ENCODE measurements at regions not wholly inside any gene's neighbourhood (a gene's known extent, or its start where the extent isn't known, plus 50 kb on each side); places are given as distances from the start of the nearest gene placed in this dataset.
A peak's percentile ranks its signal among the peaks of the same experiment; 100 is the strongest.
"Not testable (repeated sequence)": the region's sequence is repeated elsewhere in the genome, so short reads cannot be mapped to it uniquely, and the experiment has no call there.

DNA sequence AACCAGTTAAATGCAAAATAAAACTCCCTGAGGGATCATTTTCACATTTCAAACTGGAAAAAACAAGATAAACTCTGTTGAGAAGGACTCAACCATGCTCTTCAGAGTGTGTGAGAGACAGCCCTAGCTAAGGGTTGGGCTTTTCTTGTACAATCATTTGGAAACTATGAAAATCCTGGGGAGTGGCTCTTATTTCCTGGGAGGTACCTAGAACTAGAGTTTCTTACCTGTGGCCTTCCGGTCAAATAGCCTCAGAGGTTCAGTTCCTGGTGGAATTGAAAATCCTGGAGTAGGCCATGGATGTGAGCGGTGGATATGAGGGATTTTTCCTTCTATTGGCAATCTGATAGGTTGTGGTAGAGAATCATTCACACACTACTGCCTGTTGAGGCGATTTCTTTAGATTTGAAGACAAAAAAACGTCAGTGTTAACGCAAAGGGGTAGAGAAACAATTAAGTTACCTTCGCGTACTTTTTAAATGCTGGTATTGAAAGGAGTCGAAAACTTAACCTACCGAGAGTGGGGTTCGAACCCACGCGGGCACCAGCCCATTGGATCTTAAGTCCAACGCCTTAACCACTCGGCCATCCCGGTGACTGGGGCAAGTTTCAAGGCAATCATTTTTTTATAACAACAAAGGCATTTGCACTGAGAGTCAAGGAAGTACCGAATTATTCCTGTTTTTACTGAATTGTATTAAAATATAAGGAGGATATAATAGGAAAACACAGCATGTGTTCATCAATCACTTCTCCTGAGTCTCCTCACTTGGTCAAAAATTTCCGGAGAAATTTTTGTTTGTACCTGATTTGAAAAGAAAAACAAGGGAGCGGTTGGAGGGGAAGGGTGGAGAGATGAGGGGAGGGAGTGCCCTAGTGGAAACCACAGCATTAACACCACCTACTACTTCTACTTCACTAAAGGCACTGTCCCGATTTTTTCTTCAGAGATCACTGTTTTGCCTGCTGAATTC, 191.3 kb downstream of the OR2B2 start:
- Histone ChIP-seq H3K27me3 (ENCODE audit: control insufficient read depth, insufficient read depth, low read length) (no peaks in the 10 kb centered on the region), H3K4me3 (ENCODE audit: low read depth, low read length) (peak overlapping the region; percentile 74), H3K27ac (ENCODE audit: low read depth, low read length) (no peak overlapping the region), H3K36me3 (ENCODE audit: control insufficient read depth, insufficient read depth, low read length) (no peaks in the 10 kb centered on the region), H3K4me1 (ENCODE audit: control insufficient read depth, insufficient read depth, low read length) (no peaks in the 10 kb centered on the region), H3K9ac (ENCODE audit: low read depth, low read length) (no peak overlapping the region), H3K9me3 (ENCODE audit: control insufficient read depth, insufficient read depth, low read length) (no peaks in the 10 kb centered on the region)

DNA sequence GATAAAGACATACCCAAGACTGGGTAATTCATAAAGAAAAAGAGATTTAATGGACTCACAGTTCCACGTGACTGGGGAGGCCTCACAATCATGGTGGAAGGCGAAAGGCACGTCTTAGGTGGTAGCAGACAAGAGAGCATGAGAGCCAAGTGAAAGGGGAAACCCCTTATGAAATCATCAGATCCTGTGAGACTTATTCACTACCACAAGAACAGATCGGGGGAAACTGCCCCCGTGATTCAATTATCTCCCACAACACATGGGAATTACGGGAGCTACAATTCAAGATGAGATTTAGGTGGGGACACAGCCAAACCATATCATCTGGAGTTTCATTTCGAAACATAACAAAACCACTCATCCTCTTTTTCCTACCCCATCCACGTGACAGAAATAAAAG, 193.2 kb downstream of the OR2B2 start:
- H3K4me3 ChIP-seq (ENCODE audit: low read depth, low read length); H3K9me3 ChIP-seq (ENCODE audit: control insufficient read depth, insufficient read depth, low read length); H3K36me3 ChIP-seq (ENCODE audit: control insufficient read depth, insufficient read depth, low read length); H3K27ac ChIP-seq (ENCODE audit: low read depth, low read length); H3K9ac ChIP-seq (ENCODE audit: low read depth, low read length); H3K27me3 ChIP-seq (ENCODE audit: control insufficient read depth, insufficient read depth, low read length); H3K4me1 ChIP-seq (ENCODE audit: control insufficient read depth, insufficient read depth, low read length): not testable (repeated sequence)

GRCh38 chr6:27706431-27706830, 205.8 kb downstream of the OR2B2 start:
- Histone ChIP-seq H3K36me3 (ENCODE audit: control insufficient read depth, insufficient read depth, low read length) (peaks cover 50% of the 10 kb centered on the region), H3K4me3 (ENCODE audit: low read depth, low read length) (no peak overlapping the region), H3K27ac (ENCODE audit: low read depth, low read length) (no peak overlapping the region), H3K9me3 (ENCODE audit: control insufficient read depth, insufficient read depth, low read length) (no peaks in the 10 kb centered on the region), H3K27me3 (ENCODE audit: control insufficient read depth, insufficient read depth, low read length) (no peaks in the 10 kb centered on the region), H3K4me1 (ENCODE audit: control insufficient read depth, insufficient read depth, low read length) (no peaks in the 10 kb centered on the region), H3K9ac (ENCODE audit: low read depth, low read length) (no peak overlapping the region)

- Histone ChIP-seq H3K27me3 (ENCODE audit: control insufficient read depth, insufficient read depth, low read length) (no peaks in the 10 kb centered on the region), H3K9ac (ENCODE audit: low read depth, low read length) (no peak overlapping the region), H3K9me3 (ENCODE audit: control insufficient read depth, insufficient read depth, low read length) (no peaks in the 10 kb centered on the region), H3K4me3 (ENCODE audit: low read depth, low read length) (no peak overlapping the region), H3K4me1 (ENCODE audit: control insufficient read depth, insufficient read depth, low read length) (no peaks in the 10 kb centered on the region), H3K27ac (ENCODE audit: low read depth, low read length) (no peak overlapping the region), H3K36me3 (ENCODE audit: control insufficient read depth, insufficient read depth, low read length) (peaks cover 28% of the 10 kb centered on the region)
Measured at GRCh38 chr6:27700337-27700736, 211.9 kb downstream of the OR2B2 start.

DNA sequence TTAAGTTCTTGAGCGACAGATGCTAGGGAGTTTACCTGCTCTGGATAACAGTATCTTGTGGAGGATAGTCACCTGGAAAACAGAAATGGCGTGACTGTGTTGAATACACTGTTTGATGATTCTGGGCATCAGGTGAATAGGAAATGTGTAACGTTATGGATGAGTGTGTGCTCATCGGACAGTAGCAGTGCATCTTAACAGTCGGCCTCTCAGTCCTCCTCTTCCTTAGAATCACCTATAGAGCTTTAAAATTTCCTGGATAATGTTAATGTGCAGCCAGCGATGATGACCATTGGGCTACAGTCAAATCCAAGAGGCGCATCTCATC, 217.7 kb downstream of the OR2B2 start:
- Histone ChIP-seq H3K36me3 (ENCODE audit: control insufficient read depth, insufficient read depth, low read length) (no peaks in the 10 kb centered on the region), H3K4me3 (ENCODE audit: low read depth, low read length) (peak overlapping the region; percentile 99), H3K27me3 (ENCODE audit: control insufficient read depth, insufficient read depth, low read length) (no peaks in the 10 kb centered on the region), H3K9me3 (ENCODE audit: control insufficient read depth, insufficient read depth, low read length) (no peaks in the 10 kb centered on the region), H3K27ac (ENCODE audit: low read depth, low read length) (peak overlapping the region; percentile 84), H3K9ac (ENCODE audit: low read depth, low read length) (peak overlapping the region; percentile 80), H3K4me1 (ENCODE audit: control insufficient read depth, insufficient read depth, low read length) (no peaks in the 10 kb centered on the region)

DNA sequence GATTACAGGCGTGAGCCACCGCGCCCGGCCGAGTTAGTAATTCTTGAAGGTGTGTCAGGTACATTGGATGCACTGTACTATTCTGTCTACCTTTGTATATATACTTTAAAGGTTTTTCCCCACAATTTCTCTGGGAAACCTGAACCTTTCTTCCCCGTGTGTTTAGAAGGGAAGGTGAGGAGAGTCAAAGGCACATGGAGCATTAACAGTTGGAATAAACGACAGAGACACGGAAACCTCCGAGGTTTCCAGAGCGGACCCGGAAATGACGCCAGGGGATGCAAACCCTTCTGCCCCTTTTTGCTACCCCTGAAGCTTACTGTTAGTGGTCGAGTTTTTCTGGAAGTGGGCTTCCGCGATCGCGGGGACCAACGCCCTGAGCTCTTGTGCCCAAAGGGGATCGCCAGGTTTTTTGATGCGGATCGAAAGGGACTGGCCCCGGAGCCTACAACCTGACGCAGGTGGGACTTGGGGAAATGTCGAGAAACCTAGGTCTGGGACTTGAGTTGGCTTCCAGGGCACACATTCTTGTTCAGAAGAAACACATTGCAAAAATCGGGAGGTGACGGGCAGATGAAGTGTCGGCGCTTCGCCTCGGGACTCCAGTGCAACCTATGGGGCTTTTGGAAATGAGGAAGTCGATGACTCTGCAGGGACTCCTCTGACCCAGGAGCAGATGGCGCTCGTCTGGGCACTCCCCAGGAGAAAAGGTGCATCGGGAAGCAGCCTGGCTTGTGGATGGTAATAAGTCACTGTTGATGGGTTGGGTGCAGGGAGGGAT, 218.2 kb downstream of the OR2B2 start:
- H3K9ac ChIP-seq (ENCODE audit: low read depth, low read length), result peak overlapping the region; percentile 80

DNA sequence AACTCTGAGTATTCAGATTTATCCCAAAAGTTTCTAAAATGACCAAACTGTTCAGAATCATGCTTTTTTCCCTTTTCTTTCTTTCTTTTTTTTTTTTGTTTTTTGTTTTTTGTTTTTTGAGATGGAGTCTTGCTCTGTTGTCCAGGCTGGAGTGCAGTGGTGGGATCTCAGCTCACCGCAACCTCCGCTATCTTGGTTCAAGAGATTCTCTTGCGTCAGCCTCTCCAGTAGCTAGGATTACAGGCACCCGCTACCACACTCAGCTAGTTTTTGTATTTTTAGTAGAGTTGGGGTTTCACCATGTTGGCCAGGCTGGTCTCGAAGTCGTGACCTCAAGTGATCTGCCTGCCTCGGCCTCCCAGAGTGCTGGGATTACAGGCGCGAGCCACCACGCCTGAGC, 219.2 kb upstream of the ZNF184 start:
- not testable (repeated sequence) for H3K4me1 ChIP-seq (ENCODE audit: control insufficient read depth, insufficient read depth, low read length); H3K27ac ChIP-seq (ENCODE audit: low read depth, low read length); H3K4me3 ChIP-seq (ENCODE audit: low read depth, low read length); H3K27me3 ChIP-seq (ENCODE audit: control insufficient read depth, insufficient read depth, low read length); H3K36me3 ChIP-seq (ENCODE audit: control insufficient read depth, insufficient read depth, low read length); H3K9ac ChIP-seq (ENCODE audit: low read depth, low read length); H3K9me3 ChIP-seq (ENCODE audit: control insufficient read depth, insufficient read depth, low read length)

More for the DNA sequence above, 218.2 kb downstream of the OR2B2 start:
- H3K36me3 ChIP-seq (ENCODE audit: control insufficient read depth, insufficient read depth, low read length), result no peaks in the 10 kb centered on the region
- H3K4me1 ChIP-seq (ENCODE audit: control insufficient read depth, insufficient read depth, low read length), result no peaks in the 10 kb centered on the region
- no peaks in the 10 kb centered on the region for H3K9me3 ChIP-seq (ENCODE audit: control insufficient read depth, insufficient read depth, low read length)
- peak overlapping the region; percentile 99 for H3K4me3 ChIP-seq (ENCODE audit: low read depth, low read length)
- no peaks in the 10 kb centered on the region for H3K27me3 ChIP-seq (ENCODE audit: control insufficient read depth, insufficient read depth, low read length)
- H3K27ac ChIP-seq (ENCODE audit: low read depth, low read length), result peak overlapping the region; percentile 84

GRCh38 chr6:27688014-27688586, 215.2 kb upstream of the ZNF184 start:
- Histone ChIP-seq H3K27me3 (ENCODE audit: control insufficient read depth, insufficient read depth, low read length) (no peaks in the 10 kb centered on the region), H3K4me3 (ENCODE audit: low read depth, low read length) (peak overlapping the region; percentile 94), H3K27ac (ENCODE audit: low read depth, low read length) (peak overlapping the region; percentile 44), H3K36me3 (ENCODE audit: control insufficient read depth, insufficient read depth, low read length) (no peaks in the 10 kb centered on the region), H3K9ac (ENCODE audit: low read depth, low read length) (no peak overlapping the region), H3K9me3 (ENCODE audit: control insufficient read depth, insufficient read depth, low read length) (no peaks in the 10 kb centered on the region), H3K4me1 (ENCODE audit: control insufficient read depth, insufficient read depth, low read length) (no peaks in the 10 kb centered on the region)

GRCh38 chr6:27687154-27688013, 214.5 kb upstream of the ZNF184 start:
- H3K27ac ChIP-seq (ENCODE audit: low read depth, low read length), result no peak overlapping the region
- no peak overlapping the region for H3K9ac ChIP-seq (ENCODE audit: low read depth, low read length)

GRCh38 chr6:27685279-27685678, 212.4 kb upstream of the ZNF184 start:
- Histone ChIP-seq H3K27me3 (ENCODE audit: control insufficient read depth, insufficient read depth, low read length) (peaks cover 7% of the 10 kb centered on the region), H3K36me3 (ENCODE audit: control insufficient read depth, insufficient read depth, low read length) (no peaks in the 10 kb centered on the region), H3K4me3 (ENCODE audit: low read depth, low read length) (no peak overlapping the region), H3K9me3 (ENCODE audit: control insufficient read depth, insufficient read depth, low read length) (no peaks in the 10 kb centered on the region), H3K4me1 (ENCODE audit: control insufficient read depth, insufficient read depth, low read length) (no peaks in the 10 kb centered on the region), H3K9ac (ENCODE audit: low read depth, low read length) (no peak overlapping the region), H3K27ac (ENCODE audit: low read depth, low read length) (no peak overlapping the region)

More at GRCh38 chr6:27687154-27688013, 214.5 kb upstream of the ZNF184 start:
- H3K4me3 ChIP-seq (ENCODE audit: low read depth, low read length), result peak overlapping the region; percentile 94
- H3K27me3 ChIP-seq (ENCODE audit: control insufficient read depth, insufficient read depth, low read length), result no peaks in the 10 kb centered on the region
- H3K36me3 ChIP-seq (ENCODE audit: control insufficient read depth, insufficient read depth, low read length), result no peaks in the 10 kb centered on the region
- H3K9me3 ChIP-seq (ENCODE audit: control insufficient read depth, insufficient read depth, low read length), result no peaks in the 10 kb centered on the region
- H3K4me1 ChIP-seq (ENCODE audit: control insufficient read depth, insufficient read depth, low read length), result no peaks in the 10 kb centered on the region

All from HUES48 (cell line).